B cell (primary cell): ENCODE measurements at regions not wholly inside any gene's neighbourhood (a gene's known extent, or its start where the extent isn't known, plus 50 kb on each side); places are given as distances from the start of the nearest gene placed in this dataset.

Source experiments
- ATAC-seq: fragments of 200-7000 bp; cut with Tn5 transposase; one replicate; pipeline ENCODE4 v1.10.0; 2021; ENCODE audit warnings: low read depth, mild to moderate bottlenecking, moderate number of reproducible peaks, moderate library complexity
- CTCF ChIA-PET: fragments of 350-600 bp; sonication (Branson Sonifier 250); formaldehyde crosslinking; loops from one replicate; lab custom pipeline; 2021; ENCODE audit warnings: antibody characterized with exemption, inconsistent platforms; lab: Charles Lee
- POLR2A ChIA-PET: fragments of 350-600 bp; sonication (Branson Sonifier 250); formaldehyde crosslinking; loops from one replicate; lab custom pipeline; 2021; ENCODE audit warnings: antibody characterized with exemption; lab: Charles Lee
- DNase-seq: peaks from one replicate; pipeline ENCODE4 v3.0.0; 2013
- H2AFZ ChIP-seq: 2 replicates; pipeline ENCODE4 v1.6.1; 2012; ENCODE audit warnings: mild to moderate bottlenecking, low read depth, low read length; ENCODE audit not compliant: insufficient read depth, poor library complexity, severe bottlenecking
- H3K27ac ChIP-seq, 2 donors: 1 replicate in 1 of 2; 2 replicates in 1 of 2; pipeline ENCODE4 v1.5.1; 2012 to 2013; ENCODE audit warnings: low read length in 2 of 2, mild to moderate bottlenecking in 2 of 2, moderate library complexity in 1 of 2
- H3K27me3 ChIP-seq, 4 experiments: fragments of 200-600 bp in 1 of 4; sonication (generic) in 1 of 4; replicated peaks in 1 of 4; 1 replicate in 2 of 4; 2 replicates in 2 of 4; pipeline versions ENCODE4 v1.6.1 to v1.7.0; 2013 to 2016; ENCODE audit warnings: low read length in 3 of 4, mild to moderate bottlenecking in 2 of 4, mixed read lengths in 1 of 4, moderate library complexity in 1 of 4; ENCODE audit not compliant: insufficient read depth in 4 of 4, control insufficient read depth in 3 of 4; ENCODE audit errors: control extremely low read depth in 1 of 4
- H3K36me3 ChIP-seq, 2 experiments: replicated peaks in 1 of 2; 1 replicate in 1 of 2; 2 replicates in 1 of 2; pipeline versions ENCODE4 v1.6.1 to v1.7.1; 2013; ENCODE audit warnings: low read length in 1 of 2; ENCODE audit not compliant: insufficient read depth in 2 of 2, control insufficient read depth in 1 of 2; ENCODE audit errors: control extremely low read depth in 1 of 2, extremely low read depth in 1 of 2
- H3K4me1 ChIP-seq, 2 donors: fragments of 200-600 bp in 1 of 2; sonication (generic) in 1 of 2; 1 replicate in 1 of 2; 2 replicates in 1 of 2; pipeline versions ENCODE4 v1.5.1 to v1.6.1; 2013 to 2017; ENCODE audit warnings: low read length in 2 of 2; ENCODE audit not compliant: control insufficient read depth in 2 of 2, insufficient read depth in 2 of 2
- H3K4me2 ChIP-seq: replicated peaks from 2 replicates; pipeline ENCODE3; 2012; ENCODE audit warnings: mild to moderate bottlenecking, low read depth, low read length; ENCODE audit not compliant: poor library complexity, severe bottlenecking
- H3K4me3 ChIP-seq, 5 experiments: fragments of 200-600 bp in 1 of 5; sonication (generic) in 1 of 5; 1 replicate in 3 of 5; 2 replicates in 2 of 5; pipeline versions ENCODE4 v1.5.1 to v1.7.0; 2011 to 2016; ENCODE audit warnings: low read length in 4 of 5, mild to moderate bottlenecking in 4 of 5, low read depth in 2 of 5, control low read depth in 1 of 5, moderate library complexity in 1 of 5; ENCODE audit not compliant: insufficient read depth in 1 of 5; ENCODE audit errors: control extremely low read depth in 1 of 5, extremely low read depth in 1 of 5
- H3K79me2 ChIP-seq: fragments of 200-600 bp; sonication (generic); one replicate; pipeline ENCODE4 v1.6.0; 2016; ENCODE audit warnings: low read length; ENCODE audit not compliant: control insufficient read depth, insufficient read depth
- H3K9ac ChIP-seq: fragments of 200-600 bp; sonication (generic); 2 replicates; pipeline ENCODE4 v1.6.1; 2017; ENCODE audit warnings: mild to moderate bottlenecking, low read length, moderate library complexity
- H3K9me3 ChIP-seq, 3 donors: one replicate each; pipeline versions ENCODE4 v1.6.1 to v1.7.1; 2013; ENCODE audit warnings: low read length in 2 of 3; ENCODE audit not compliant: control insufficient read depth in 2 of 3, insufficient read depth in 1 of 3; ENCODE audit errors: control extremely low read depth in 1 of 3
- H4K20me1 ChIP-seq: 2 replicates; pipeline ENCODE4 v1.6.0; 2012; ENCODE audit warnings: mild to moderate bottlenecking, low read length; ENCODE audit not compliant: insufficient read depth, control insufficient read depth, poor library complexity, severe bottlenecking
- H3K27ac Mint-ChIP-seq: one replicate; pipeline ENCODE4 v1.8.0; 2021; ENCODE audit warnings: mixed read lengths
- H3K27me3 Mint-ChIP-seq: one replicate; pipeline ENCODE4 v1.8.0; 2021; ENCODE audit warnings: mixed read lengths
- H3K4me1 Mint-ChIP-seq: one replicate; pipeline ENCODE4 v1.8.0; 2021; ENCODE audit warnings: mixed read lengths
- H3K4me3 Mint-ChIP-seq: one replicate; pipeline ENCODE4 v1.8.0; 2021; ENCODE audit warnings: mixed read lengths
- H3K9me3 Mint-ChIP-seq: one replicate; pipeline ENCODE4 v1.8.0; 2022; ENCODE audit warnings: mixed read lengths; ENCODE audit not compliant: insufficient read depth
- EZH2 ChIP-seq: IDR thresholded peaks from 2 replicates; pipeline ENCODE4 v1.6.1; 2012; ENCODE audit warnings: borderline replicate concordance, low read depth, mild to moderate bottlenecking, moderate library complexity, low read length; ENCODE audit not compliant: insufficient read depth, poor library complexity, severe bottlenecking
- WGBS: methylation state at CpG from one replicate; pipeline ENCODE4 v1.1.5; 2013; ENCODE audit warnings: missing lambda C conversion rate; ENCODE audit not compliant: insufficient coverage; 5-methylcytosine and 5-hydroxymethylcytosine counted together
- intact Hi-C: fragments of 100-400 bp; cut with micrococcal nuclease; formaldehyde crosslinking; loops from one replicate; pipeline ENCODE4 v1.10.0; 2022
- TF ChIP-seq, protein P1 (sequence below): fragments of 200-600 bp; IDR thresholded peaks from one replicate; pipeline ENCODE4 v1.8.0; 2022; ENCODE audit warnings: antibody characterized with exemption, mild to moderate bottlenecking

DNA sequence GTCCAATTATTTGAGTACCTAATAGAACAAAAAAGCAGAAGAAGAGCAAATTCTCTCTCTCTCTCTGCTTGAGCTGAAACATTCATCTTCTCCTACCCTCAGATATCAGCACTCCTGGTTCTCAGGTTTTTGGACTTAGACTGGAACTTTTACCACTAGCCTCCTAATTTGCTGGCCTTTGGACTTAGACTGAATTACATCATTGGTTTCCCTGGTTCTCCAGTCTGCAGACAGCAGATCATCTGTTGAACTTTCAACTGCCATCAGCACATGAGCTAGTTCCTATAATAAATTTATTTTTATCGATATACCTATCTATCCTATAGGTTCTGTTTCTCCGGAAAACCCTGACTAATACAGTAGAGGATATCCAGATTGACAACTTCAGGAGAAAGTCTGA, 208.9 kb upstream of the GAS1 start:
- H3K9me3 ChIP-seq, result no peaks in the 10 kb centered on the region
- H3K27ac ChIP-seq, result no peak overlapping the region
- H3K4me2 ChIP-seq, result no peak overlapping the region
- WGBS, result no CpG with 5 or more reads among the region's 2 CpGs
- H3K4me3 ChIP-seq, result no peak overlapping the region
- TF ChIP-seq, protein P1, sequence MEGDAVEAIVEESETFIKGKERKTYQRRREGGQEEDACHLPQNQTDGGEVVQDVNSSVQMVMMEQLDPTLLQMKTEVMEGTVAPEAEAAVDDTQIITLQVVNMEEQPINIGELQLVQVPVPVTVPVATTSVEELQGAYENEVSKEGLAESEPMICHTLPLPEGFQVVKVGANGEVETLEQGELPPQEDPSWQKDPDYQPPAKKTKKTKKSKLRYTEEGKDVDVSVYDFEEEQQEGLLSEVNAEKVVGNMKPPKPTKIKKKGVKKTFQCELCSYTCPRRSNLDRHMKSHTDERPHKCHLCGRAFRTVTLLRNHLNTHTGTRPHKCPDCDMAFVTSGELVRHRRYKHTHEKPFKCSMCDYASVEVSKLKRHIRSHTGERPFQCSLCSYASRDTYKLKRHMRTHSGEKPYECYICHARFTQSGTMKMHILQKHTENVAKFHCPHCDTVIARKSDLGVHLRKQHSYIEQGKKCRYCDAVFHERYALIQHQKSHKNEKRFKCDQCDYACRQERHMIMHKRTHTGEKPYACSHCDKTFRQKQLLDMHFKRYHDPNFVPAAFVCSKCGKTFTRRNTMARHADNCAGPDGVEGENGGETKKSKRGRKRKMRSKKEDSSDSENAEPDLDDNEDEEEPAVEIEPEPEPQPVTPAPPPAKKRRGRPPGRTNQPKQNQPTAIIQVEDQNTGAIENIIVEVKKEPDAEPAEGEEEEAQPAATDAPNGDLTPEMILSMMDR, result no peak
- no peak for TF ChIP-seq EZH2
- no peaks in the 10 kb centered on the region for H3K79me2 ChIP-seq
- DNase-seq (no peak), ATAC-seq (no peak)
- H3K4me1 ChIP-seq, result no peaks in the 10 kb centered on the region
- H3K9ac ChIP-seq, result no peak overlapping the region
- Mint-ChIP-seq H3K9me3 (no peaks in the 10 kb centered on the region), H3K27me3 (peaks cover 3% of the 10 kb centered on the region), H3K4me1 (no peaks in the 10 kb centered on the region), H3K27ac (no peak overlapping the region), H3K4me3 (no peak overlapping the region)
- no peaks in the 10 kb centered on the region for H3K36me3 ChIP-seq
- H3K27me3 ChIP-seq, result no peaks in the 10 kb centered on the region
- no peak overlapping the region for H2AFZ ChIP-seq
- POLR2A ChIA-PET, result no interaction called here
- intact Hi-C loops, result no loop called here
- CTCF ChIA-PET, result no interaction called here
- H4K20me1 ChIP-seq, result no peaks in the 10 kb centered on the region

DNA sequence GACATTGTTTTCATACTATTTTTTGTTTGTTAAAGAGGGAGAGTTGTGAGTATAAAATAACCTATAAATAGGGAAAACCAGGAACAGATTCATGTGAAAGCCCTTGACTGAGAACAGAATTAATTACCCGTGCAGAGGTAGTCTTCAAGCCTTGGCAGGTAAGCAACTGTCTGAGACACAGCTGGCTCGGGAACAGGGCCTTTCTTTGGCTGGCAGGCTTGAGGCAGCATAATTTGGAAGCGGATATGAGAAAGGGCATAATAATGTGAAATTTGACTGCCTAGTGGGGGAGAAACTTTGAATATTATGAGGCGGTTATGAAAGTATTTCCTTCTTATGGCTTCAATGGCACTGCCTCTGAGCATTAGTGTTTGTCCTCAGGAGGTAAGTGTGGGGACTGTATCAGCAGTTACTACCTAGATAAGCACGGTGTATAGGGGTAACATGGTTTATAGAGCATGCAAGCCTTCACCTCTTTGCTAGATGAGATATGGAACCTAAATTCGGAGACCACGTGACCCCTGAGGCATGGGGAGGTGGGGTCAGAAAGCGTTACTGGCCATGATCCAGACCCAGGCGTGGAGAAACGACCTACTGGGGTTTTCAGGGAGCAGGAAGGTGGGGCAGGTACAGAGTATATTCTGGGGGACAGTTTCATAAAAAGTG, 210.2 kb upstream of the GAS1 start:
- TF ChIP-seq, protein P1, result no peak
- TF ChIP-seq EZH2, result no peak
- no peak overlapping the region for H2AFZ ChIP-seq
- no peak overlapping the region for H3K4me3 Mint-ChIP-seq
- H3K27me3 Mint-ChIP-seq, result no peaks in the 10 kb centered on the region
- POLR2A ChIA-PET, result no interaction called here
- ATAC-seq (no peak), DNase-seq (no peak)
- H3K36me3 ChIP-seq, result no peaks in the 10 kb centered on the region
- 77% methylated on average over 7 of the region's 10 CpGs for WGBS
- H3K4me1 Mint-ChIP-seq, result no peaks in the 10 kb centered on the region
- H3K4me3 ChIP-seq, result no peak overlapping the region
- CTCF ChIA-PET, result no interaction called here
- no peaks in the 10 kb centered on the region for H3K27me3 ChIP-seq
- H3K9ac ChIP-seq, result no peak overlapping the region
- no peaks in the 10 kb centered on the region for H3K9me3 ChIP-seq
- no peaks in the 10 kb centered on the region for H3K79me2 ChIP-seq
- no peak overlapping the region for H3K4me2 ChIP-seq
- intact Hi-C loops, result no loop called here
- no peaks in the 10 kb centered on the region for H3K4me1 ChIP-seq
- no peaks in the 10 kb centered on the region for H4K20me1 ChIP-seq
- H3K27ac ChIP-seq, result no peak overlapping the region
- H3K27ac Mint-ChIP-seq, result no peak overlapping the region
- no peaks in the 10 kb centered on the region for H3K9me3 Mint-ChIP-seq
